Neuron (in vitro differentiated cells): ENCODE measurements at regions not wholly inside any gene's neighbourhood (a gene's known extent, or its start where the extent isn't known, plus 50 kb on each side); places are given as distances from the start of the nearest gene placed in this dataset.

Experiments used
- H2AFZ ChIP-seq: one replicate; pipeline ENCODE4 v1.6.1; 2013; ENCODE audit warnings: low read depth, mild to moderate bottlenecking, inconsistent platforms, low read length, moderate library complexity
- H3K27me3 ChIP-seq: one replicate; pipeline ENCODE4 v1.6.1; 2013; ENCODE audit warnings: low read length; ENCODE audit not compliant: insufficient read depth
- H3K36me3 ChIP-seq: one replicate; pipeline ENCODE4 v1.6.1; 2013; ENCODE audit warnings: low read length; ENCODE audit not compliant: insufficient read depth
- H3K4me1 ChIP-seq: one replicate; pipeline ENCODE4 v1.6.1; 2013; ENCODE audit warnings: low read length; ENCODE audit not compliant: insufficient read depth
- H3K4me3 ChIP-seq: 2 replicates; pipeline ENCODE4 v1.5.1; 2013; ENCODE audit warnings: mild to moderate bottlenecking, low read length, moderate library complexity
- H3K9me3 ChIP-seq: one replicate; pipeline ENCODE4 v1.6.1; 2013; ENCODE audit warnings: low read length

GRCh38 chr4:186939766-186940165, 216.1 kb upstream of the FAT1 start:
- H3K36me3 ChIP-seq: no peaks in the 10 kb centered on the region
- no peaks in the 10 kb centered on the region for H3K9me3 ChIP-seq
- no peak overlapping the region for H3K4me3 ChIP-seq
- H3K27me3 ChIP-seq: no peaks in the 10 kb centered on the region
- H3K4me1 ChIP-seq: peaks cover 22% of the 10 kb centered on the region
- H2AFZ ChIP-seq: no peak overlapping the region

GRCh38 chr4:186940476-186940875, 216.8 kb upstream of the FAT1 start:
- Histone ChIP-seq H3K4me1 (peaks cover 22% of the 10 kb centered on the region), H2AFZ (no peak overlapping the region), H3K4me3 (no peak overlapping the region), H3K36me3 (no peaks in the 10 kb centered on the region), H3K9me3 (no peaks in the 10 kb centered on the region), H3K27me3 (no peaks in the 10 kb centered on the region)

- Histone ChIP-seq H3K27me3 (no peaks in the 10 kb centered on the region), H3K4me1 (peaks cover 25% of the 10 kb centered on the region), H3K9me3 (no peaks in the 10 kb centered on the region), H3K4me3 (no peak overlapping the region), H3K36me3 (no peaks in the 10 kb centered on the region), H2AFZ (peak overlapping the region; percentile 1)
These were observed 219.2 kb upstream of the FAT1 start for GRCh38 chr4:186942758-186943377.

- Histone ChIP-seq H3K4me3 (no peak overlapping the region), H3K9me3 (no peaks in the 10 kb centered on the region), H2AFZ (peak overlapping the region; percentile 1), H3K36me3 (no peaks in the 10 kb centered on the region), H3K4me1 (peaks cover 25% of the 10 kb centered on the region), H3K27me3 (no peaks in the 10 kb centered on the region)
These were observed 219.8 kb upstream of the FAT1 start for GRCh38 chr4:186943411-186943810.

- Histone ChIP-seq H2AFZ (no peak overlapping the region), H3K4me3 (no peak overlapping the region), H3K27me3 (no peaks in the 10 kb centered on the region), H3K36me3 (no peaks in the 10 kb centered on the region), H3K4me1 (peaks cover 16% of the 10 kb centered on the region), H3K9me3 (no peaks in the 10 kb centered on the region)
These were observed 222.5 kb upstream of the FAT1 start for GRCh38 chr4:186946136-186946535.

- no peak overlapping the region for H2AFZ ChIP-seq
- H3K4me1 ChIP-seq: peaks cover 16% of the 10 kb centered on the region
- H3K4me3 ChIP-seq: no peak overlapping the region
- H3K27me3 ChIP-seq: no peaks in the 10 kb centered on the region
- H3K36me3 ChIP-seq: no peaks in the 10 kb centered on the region
- no peaks in the 10 kb centered on the region for H3K9me3 ChIP-seq
These were observed 223.1 kb upstream of the FAT1 start for GRCh38 chr4:186946682-186947294.

GRCh38 chr4:186948361-186949242, 224.9 kb upstream of the FAT1 start:
- no peaks in the 10 kb centered on the region for H3K9me3 ChIP-seq
- H3K27me3 ChIP-seq: no peaks in the 10 kb centered on the region
- H3K4me1 ChIP-seq: peaks cover 6% of the 10 kb centered on the region
- no peak overlapping the region for H2AFZ ChIP-seq
- H3K4me3 ChIP-seq: no peak overlapping the region
- no peaks in the 10 kb centered on the region for H3K36me3 ChIP-seq

- H2AFZ ChIP-seq: peak overlapping the region; percentile 1
- no peaks in the 10 kb centered on the region for H3K27me3 ChIP-seq
- no peaks in the 10 kb centered on the region for H3K9me3 ChIP-seq
- H3K4me1 ChIP-seq: peaks cover 3% of the 10 kb centered on the region
- H3K36me3 ChIP-seq: no peaks in the 10 kb centered on the region
- H3K4me3 ChIP-seq: no peak overlapping the region
These were observed 226.2 kb upstream of the FAT1 start for GRCh38 chr4:186949847-186950246.

- Histone ChIP-seq H3K36me3 (no peaks in the 10 kb centered on the region), H3K9me3 (no peaks in the 10 kb centered on the region), H3K27me3 (no peaks in the 10 kb centered on the region), H2AFZ (no peak overlapping the region), H3K4me3 (no peak overlapping the region), H3K4me1 (peaks cover 3% of the 10 kb centered on the region)
These were observed 229.1 kb upstream of the FAT1 start for GRCh38 chr4:186952709-186953108.

- H3K36me3 ChIP-seq: no peaks in the 10 kb centered on the region
- peaks cover 11% of the 10 kb centered on the region for H3K4me1 ChIP-seq
- no peak overlapping the region for H2AFZ ChIP-seq
- H3K27me3 ChIP-seq: no peaks in the 10 kb centered on the region
- no peaks in the 10 kb centered on the region for H3K9me3 ChIP-seq
- H3K4me3 ChIP-seq: no peak overlapping the region
These were observed 230.1 kb upstream of the FAT1 start for GRCh38 chr4:186953599-186954260.

GRCh38 chr4:186954509-186954908, 230.9 kb upstream of the FAT1 start:
- Histone ChIP-seq H3K36me3 (no peaks in the 10 kb centered on the region), H3K27me3 (no peaks in the 10 kb centered on the region), H3K4me1 (peaks cover 11% of the 10 kb centered on the region), H3K4me3 (no peak overlapping the region), H2AFZ (no peak overlapping the region), H3K9me3 (no peaks in the 10 kb centered on the region)

- Histone ChIP-seq H3K4me3 (no peak overlapping the region), H3K9me3 (no peaks in the 10 kb centered on the region), H3K4me1 (peaks cover 11% of the 10 kb centered on the region), H3K36me3 (no peaks in the 10 kb centered on the region), H2AFZ (no peak overlapping the region), H3K27me3 (no peaks in the 10 kb centered on the region)
These were observed 231.3 kb upstream of the FAT1 start for GRCh38 chr4:186954956-186955355.
